ENCODE measurements at regions not wholly inside any gene's neighbourhood (a gene's known extent, or its start where the extent isn't known, plus 50 kb on each side); places are given as distances from the start of the nearest gene placed in this dataset.

GRCh38 chr13:74662905-74663304 lies 528.7 kb upstream of the KLF12 start:
- TF ChIP-seq CTCF (IDR thresholded peaks at IDR 0.05) (no peak), EZH2 (IDR thresholded peaks at IDR 0.05) (no peak), EZH2phosphoT487 (IDR thresholded peaks at IDR 0.05) (no peak)

Measured in neural progenitor cell (in vitro differentiated cells).